Mesendoderm (in vitro differentiated cells): ENCODE measurements at regions not wholly inside any gene's neighbourhood (a gene's known extent, or its start where the extent isn't known, plus 50 kb on each side); places are given as distances from the start of the nearest gene placed in this dataset.

Source experiments
- DNase-seq: peaks from one replicate; pipeline ENCODE4 v3.0.0; 2013
- H2AK5ac ChIP-seq: 2 replicates; pipeline ENCODE4 v1.6.1; 2013; ENCODE audit warnings: low read length, inconsistent platforms
- H2BK120ac ChIP-seq: 2 replicates; pipeline ENCODE4 v1.6.1; 2013; ENCODE audit warnings: low read depth, mild to moderate bottlenecking, low read length, moderate library complexity, mixed read lengths
- H2BK15ac ChIP-seq: replicated peaks from 2 replicates; pipeline ENCODE4 v1.6.1; 2013; ENCODE audit warnings: low read depth, mild to moderate bottlenecking, moderate library complexity
- H2BK5ac ChIP-seq: 2 replicates; pipeline ENCODE4 v1.6.1; 2013; ENCODE audit warnings: low read length, inconsistent platforms
- H3K18ac ChIP-seq: 2 replicates; pipeline ENCODE4 v1.6.1; 2013; ENCODE audit warnings: mild to moderate bottlenecking, low read length, mixed read lengths
- H3K23ac ChIP-seq: one replicate; pipeline ENCODE4 v1.6.1; 2013; ENCODE audit warnings: low read length
- H3K27ac ChIP-seq: 2 replicates; pipeline ENCODE4 v1.5.1; 2013; ENCODE audit warnings: low read depth, mild to moderate bottlenecking, inconsistent platforms, low read length, moderate library complexity
- H3K27me3 ChIP-seq: 2 replicates; pipeline ENCODE4 v1.6.1; 2013; ENCODE audit warnings: low read length, control low read depth, mild to moderate bottlenecking, inconsistent platforms; ENCODE audit not compliant: insufficient read depth, poor library complexity
- H3K36me3 ChIP-seq: 2 replicates; pipeline ENCODE4 v1.6.1; 2013; ENCODE audit warnings: low read length, inconsistent platforms; ENCODE audit not compliant: control insufficient read depth, insufficient read depth
- H3K4ac ChIP-seq: one replicate; pipeline ENCODE4 v1.6.1; 2013; ENCODE audit warnings: low read depth, mild to moderate bottlenecking, low read length, moderate library complexity
- H3K4me1 ChIP-seq: 2 replicates; pipeline ENCODE4 v1.6.1; 2013; ENCODE audit warnings: low read depth, low read length, inconsistent platforms; ENCODE audit not compliant: control insufficient read depth
- H3K4me2 ChIP-seq: 2 replicates; pipeline ENCODE4 v1.6.1; 2013; ENCODE audit warnings: low read length
- H3K4me3 ChIP-seq: 2 replicates; pipeline ENCODE4 v1.5.1; 2013; ENCODE audit warnings: mild to moderate bottlenecking, low read length
- H3K56ac ChIP-seq: one replicate; pipeline ENCODE4 v1.6.1; 2013; ENCODE audit warnings: low read length
- H3K79me1 ChIP-seq: 2 replicates; pipeline ENCODE4 v1.6.1; 2013; ENCODE audit warnings: low read length, inconsistent platforms
- H3K79me2 ChIP-seq: 2 replicates; pipeline ENCODE4 v1.6.1; 2013; ENCODE audit warnings: mild to moderate bottlenecking, low read length; ENCODE audit not compliant: control insufficient read depth, insufficient read depth
- H3K9ac ChIP-seq: 2 replicates; pipeline ENCODE4 v1.6.1; 2013; ENCODE audit warnings: low read length, inconsistent platforms
- H4K5ac ChIP-seq: one replicate; pipeline ENCODE4 v1.6.1; 2013; ENCODE audit warnings: low read length
- H4K8ac ChIP-seq: one replicate; pipeline ENCODE4 v1.6.1; 2013; ENCODE audit warnings: low read depth, mild to moderate bottlenecking, control low read depth, low read length, moderate library complexity
- WGBS: extraction: QIAGEN DNeasy Blood & Tissue Kit; methylation state at CpG from one replicate; pipeline ENCODE4 v1.1.7; 2013; ENCODE audit warnings: low lambda C conversion rate, missing lambda C conversion rate; ENCODE audit not compliant: insufficient coverage; ENCODE audit errors: extremely low coverage; 5-methylcytosine and 5-hydroxymethylcytosine counted together

GRCh38 chr5:24365406-24365805 lies 279.4 kb downstream of the CDH10 start:
- no peak overlapping the region for H3K56ac ChIP-seq
- H3K4me1 ChIP-seq, result no peaks in the 10 kb centered on the region
- no peak overlapping the region for H3K4me3 ChIP-seq
- no peak overlapping the region for H2BK15ac ChIP-seq
- H2BK120ac ChIP-seq, result no peak overlapping the region
- WGBS, result no CpG with 5 or more reads among the region's 1 CpG
- no peak overlapping the region for H4K5ac ChIP-seq
- H3K23ac ChIP-seq, result no peak overlapping the region
- no peak overlapping the region for H3K27ac ChIP-seq
- no peaks in the 10 kb centered on the region for H3K79me1 ChIP-seq
- DNase-seq, result peak; percentile 15
- no peak overlapping the region for H4K8ac ChIP-seq
- no peaks in the 10 kb centered on the region for H3K36me3 ChIP-seq
- no peak overlapping the region for H2BK5ac ChIP-seq
- no peak overlapping the region for H3K4me2 ChIP-seq
- no peak overlapping the region for H2AK5ac ChIP-seq
- no peak overlapping the region for H3K9ac ChIP-seq
- H3K79me2 ChIP-seq, result no peaks in the 10 kb centered on the region
- H3K27me3 ChIP-seq, result no peaks in the 10 kb centered on the region
- H3K4ac ChIP-seq, result no peak overlapping the region
- H3K18ac ChIP-seq, result no peak overlapping the region

- Histone ChIP-seq H3K23ac (no peak overlapping the region), H3K4me2 (no peak overlapping the region), H2AK5ac (no peak overlapping the region), H3K4me3 (no peak overlapping the region), H3K4ac (no peak overlapping the region), H3K27ac (no peak overlapping the region), H4K5ac (no peak overlapping the region), H3K79me2 (no peaks in the 10 kb centered on the region), H2BK120ac (no peak overlapping the region), H3K18ac (no peak overlapping the region), H3K36me3 (no peaks in the 10 kb centered on the region), H4K8ac (no peak overlapping the region), H3K79me1 (no peaks in the 10 kb centered on the region), H2BK5ac (no peak overlapping the region), H3K9ac (no peak overlapping the region), H3K4me1 (no peaks in the 10 kb centered on the region), H3K56ac (no peak overlapping the region), H3K27me3 (no peaks in the 10 kb centered on the region), H2BK15ac (no peak overlapping the region)
- no CpG with 5 or more reads among the region's 3 CpGs for WGBS
- no peak for DNase-seq
These were observed 277.6 kb downstream of the CDH10 start for GRCh38 chr5:24367216-24367615.

GRCh38 chr5:24368115-24368514 lies 276.7 kb downstream of the CDH10 start:
- Histone ChIP-seq H3K79me1 (no peaks in the 10 kb centered on the region), H3K4me1 (no peaks in the 10 kb centered on the region), H2BK120ac (no peak overlapping the region)

GRCh38 chr5:24376210-24376609 lies 268.6 kb downstream of the CDH10 start:
- Histone ChIP-seq H3K79me2 (no peaks in the 10 kb centered on the region), H3K79me1 (no peaks in the 10 kb centered on the region), H3K27ac (no peak overlapping the region), H2BK5ac (no peak overlapping the region), H2BK120ac (no peak overlapping the region), H2AK5ac (no peak overlapping the region), H3K9ac (no peak overlapping the region), H3K56ac (no peak overlapping the region), H3K4me3 (no peak overlapping the region), H2BK15ac (no peak overlapping the region), H4K8ac (no peak overlapping the region), H4K5ac (no peak overlapping the region), H3K27me3 (no peaks in the 10 kb centered on the region), H3K4me2 (no peak overlapping the region), H3K4me1 (no peaks in the 10 kb centered on the region), H3K4ac (no peak overlapping the region), H3K18ac (no peak overlapping the region), H3K23ac (no peak overlapping the region), H3K36me3 (no peaks in the 10 kb centered on the region)
- DNase-seq, result no peak
- WGBS, result no CpG with 5 or more reads among the region's 2 CpGs

More at GRCh38 chr5:24368115-24368514, 276.7 kb downstream of the CDH10 start:
- Histone ChIP-seq H3K79me2 (no peaks in the 10 kb centered on the region), H3K18ac (no peak overlapping the region), H3K4ac (no peak overlapping the region), H2BK15ac (no peak overlapping the region), H3K9ac (no peak overlapping the region), H4K8ac (no peak overlapping the region), H3K36me3 (no peaks in the 10 kb centered on the region), H3K56ac (no peak overlapping the region), H3K27ac (no peak overlapping the region), H3K23ac (no peak overlapping the region), H2AK5ac (no peak overlapping the region), H4K5ac (no peak overlapping the region), H3K4me2 (no peak overlapping the region), H3K4me3 (no peak overlapping the region), H3K27me3 (no peaks in the 10 kb centered on the region), H2BK5ac (no peak overlapping the region)
- no CpG with 5 or more reads among the region's 2 CpGs for WGBS
- DNase-seq, result peak; percentile 8

GRCh38 chr5:24376616-24377015 lies 268.2 kb downstream of the CDH10 start:
- Histone ChIP-seq H3K4me3 (no peak overlapping the region), H2AK5ac (no peak overlapping the region), H3K18ac (no peak overlapping the region), H3K23ac (no peak overlapping the region), H3K4ac (no peak overlapping the region), H3K4me2 (no peak overlapping the region), H2BK5ac (no peak overlapping the region), H2BK120ac (no peak overlapping the region), H2BK15ac (no peak overlapping the region), H3K36me3 (no peaks in the 10 kb centered on the region), H3K27me3 (no peaks in the 10 kb centered on the region), H3K4me1 (no peaks in the 10 kb centered on the region), H3K79me1 (no peaks in the 10 kb centered on the region), H4K8ac (no peak overlapping the region), H3K27ac (no peak overlapping the region), H3K56ac (no peak overlapping the region), H4K5ac (no peak overlapping the region), H3K79me2 (no peaks in the 10 kb centered on the region), H3K9ac (no peak overlapping the region)
- WGBS, result no CpG with 5 or more reads among the region's 6 CpGs
- no peak for DNase-seq

GRCh38 chr5:24381861-24382489 lies 262.8 kb downstream of the CDH10 start:
- Histone ChIP-seq H3K18ac (no peak overlapping the region), H3K36me3 (no peaks in the 10 kb centered on the region), H3K27ac (no peak overlapping the region), H2BK15ac (no peak overlapping the region), H3K4me2 (no peak overlapping the region), H2AK5ac (no peak overlapping the region), H3K79me1 (no peaks in the 10 kb centered on the region), H3K4me1 (no peaks in the 10 kb centered on the region), H4K5ac (no peak overlapping the region), H4K8ac (no peak overlapping the region), H2BK120ac (no peak overlapping the region), H3K56ac (no peak overlapping the region), H3K79me2 (no peaks in the 10 kb centered on the region), H3K4ac (no peak overlapping the region), H3K4me3 (no peak overlapping the region), H3K23ac (no peak overlapping the region), H3K27me3 (no peaks in the 10 kb centered on the region), H3K9ac (no peak overlapping the region), H2BK5ac (no peak overlapping the region)
- peak; percentile 86 for DNase-seq
- WGBS, result no CpG with 5 or more reads among the region's 5 CpGs
